ENCODE measurements at regions not wholly inside any gene's neighbourhood (a gene's known extent, or its start where the extent isn't known, plus 50 kb on each side); places are given as distances from the start of the nearest gene placed in this dataset.
"Not testable (repeated sequence)": the region's sequence is repeated elsewhere in the genome, so short reads cannot be mapped to it uniquely, and the experiment has no call there.

- TF ChIP-seq CTCF, POLR2A (IDR thresholded peaks at IDR 0.05): not testable (repeated sequence)
Observed at GRCh38 chr2:87477669-87478428, 270.0 kb upstream of the PLGLB2 start.
